Stimulated activated CD4-positive, alpha-beta T cell treated with anti-CD3 and anti-CD28 coated beads, Interleukin-2, amount 100 ng/mL, for 48 hours (primary cell): ENCODE measurements at regions not wholly inside any gene's neighbourhood (a gene's known extent, or its start where the extent isn't known, plus 50 kb on each side); places are given as distances from the start of the nearest gene placed in this dataset.
"Not testable (repeated sequence)": the region's sequence is repeated elsewhere in the genome, so short reads cannot be mapped to it uniquely, and the experiment has no call there.

Experiments
- DNase-seq, 2 donors: peaks; one replicate each; pipeline ENCODE4 v3.0.0-alpha.2; 2020

DNA sequence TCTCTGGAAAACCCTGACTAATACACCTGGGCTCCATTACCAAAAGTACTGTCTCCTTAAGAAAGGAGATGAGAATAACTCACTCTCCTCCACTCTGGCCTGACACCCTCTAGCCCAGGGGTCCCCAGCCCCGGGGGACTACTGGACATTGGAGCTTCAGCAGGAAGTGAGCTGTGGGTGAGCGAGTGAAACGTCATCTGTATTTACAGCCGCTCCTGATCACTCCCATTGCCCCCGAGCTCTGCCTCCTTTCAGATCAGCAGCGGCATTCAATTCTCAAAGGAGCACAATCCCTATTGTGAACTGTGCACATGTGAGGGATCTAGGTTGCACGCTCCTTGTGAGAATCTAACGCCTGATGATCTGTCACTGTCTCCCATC is 126.3 kb upstream of the TNRC6C start:
- no peak for DNase-seq

DNA sequence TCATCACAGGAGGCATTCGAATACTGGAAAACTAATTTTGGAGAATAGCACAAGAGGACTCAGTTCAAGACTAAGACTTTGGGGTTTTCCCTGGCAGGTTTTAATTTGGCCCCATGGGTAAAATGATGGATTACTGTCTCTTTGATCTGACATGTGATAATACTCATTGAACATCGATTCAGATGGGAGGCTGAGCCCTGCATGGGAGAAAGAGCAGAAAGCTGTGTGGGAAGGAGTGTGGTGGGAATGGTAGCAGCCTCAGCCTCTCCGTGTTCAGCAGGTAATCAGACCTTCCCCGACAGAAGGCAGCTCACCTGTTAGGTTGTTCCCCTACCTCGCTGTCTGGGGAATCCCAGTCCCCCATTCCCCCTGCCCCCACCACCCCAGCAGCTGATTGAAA is 124.7 kb upstream of the TNRC6C start:
- no peak for DNase-seq

GRCh38 chr17:77834170-77835115 is 124.1 kb upstream of the TNRC6C start:
- DNase-seq, result peak; percentile 57 to 59

GRCh38 chr17:77836557-77837041 is 121.9 kb upstream of the TNRC6C start:
- peak in 1 of 2 donors; percentile 29 for DNase-seq

DNA sequence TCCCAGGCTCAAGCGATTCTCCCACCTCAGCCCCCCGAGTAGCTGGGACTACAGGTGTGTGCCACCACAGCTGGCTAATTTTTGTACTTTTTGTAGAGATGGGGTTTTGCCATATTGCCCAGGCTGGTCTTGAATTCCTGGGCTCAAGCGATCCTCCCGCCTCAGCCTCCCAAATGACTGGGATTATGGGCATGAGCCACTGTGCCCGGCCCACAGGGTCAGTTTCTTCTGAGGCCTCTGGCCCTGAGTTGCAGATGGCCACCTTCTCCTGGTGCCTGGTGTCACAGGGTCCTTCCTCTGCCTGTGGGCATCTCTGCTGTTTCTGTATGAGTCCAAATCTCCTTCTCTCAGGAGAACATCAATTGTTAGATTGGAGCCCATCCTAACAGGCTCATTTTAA is 121.4 kb upstream of the TNRC6C start:
- not testable (repeated sequence) for DNase-seq

GRCh38 chr17:77837917-77838316 is 120.6 kb upstream of the TNRC6C start:
- DNase-seq, result no peak

- DNase-seq, result no peak
Measured at GRCh38 chr17:77838748-77839697, 119.5 kb upstream of the TNRC6C start.

- no peak for DNase-seq
Measured at GRCh38 chr17:77839698-77840512, 118.6 kb upstream of the TNRC6C start.

- DNase-seq, result no peak
Measured at GRCh38 chr17:77840513-77841165, 117.9 kb upstream of the TNRC6C start.

- DNase-seq, result no peak
Measured at GRCh38 chr17:77841742-77842527, 116.6 kb upstream of the TNRC6C start.

- DNase-seq, result no peak
Measured at GRCh38 chr17:77842528-77843147, 115.9 kb upstream of the TNRC6C start.

DNA sequence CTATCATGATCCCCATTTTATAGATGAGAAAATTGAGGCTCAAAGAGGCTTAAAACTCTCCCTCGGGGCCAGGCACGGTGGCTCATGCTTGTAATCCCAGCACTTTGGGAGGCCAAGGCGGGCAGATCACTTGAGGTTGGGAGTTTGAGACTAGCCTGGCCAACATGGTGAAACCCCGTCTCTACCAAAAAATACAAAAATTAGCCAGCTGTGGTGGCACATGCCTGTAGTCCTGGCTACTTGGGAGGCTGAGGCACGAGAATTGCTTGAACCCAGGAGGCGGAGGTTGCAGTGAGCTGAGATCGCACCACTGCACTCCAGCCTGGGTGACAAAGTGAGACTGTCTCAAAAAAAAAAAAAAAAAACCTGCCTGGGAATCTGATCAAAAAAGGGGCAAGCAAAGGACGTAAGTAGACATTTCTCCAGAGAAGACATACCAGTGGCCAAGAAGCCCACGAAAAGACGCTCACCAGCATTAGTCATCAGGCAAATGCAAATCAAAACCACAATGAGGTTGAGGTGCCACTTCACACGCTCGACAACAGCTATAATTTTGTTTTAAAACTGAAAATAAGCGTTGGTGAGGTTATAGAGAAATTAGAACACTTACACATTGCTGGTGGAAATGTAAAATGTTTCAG is 115.1 kb upstream of the TNRC6C start:
- peak; percentile 36 to 57 for DNase-seq

DNA sequence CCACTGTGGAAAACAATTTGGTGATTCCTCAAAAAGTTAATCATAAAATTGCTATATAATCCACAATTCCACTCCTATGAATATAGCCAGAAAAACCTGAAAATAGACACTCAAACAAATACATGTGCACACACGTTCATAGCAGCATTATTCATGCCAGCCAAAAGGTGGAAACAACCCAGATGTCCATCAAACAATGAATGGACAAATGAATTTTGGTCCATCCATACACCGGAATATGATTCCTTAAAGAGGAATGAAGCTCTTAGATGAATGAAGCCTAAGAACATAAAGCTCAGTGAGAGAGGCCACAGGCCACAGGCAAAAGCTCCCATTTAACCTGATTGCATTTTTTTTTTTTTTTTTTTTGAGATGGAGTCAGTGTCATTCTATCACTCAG is 114.6 kb upstream of the TNRC6C start:
- DNase-seq, result no peak

DNA sequence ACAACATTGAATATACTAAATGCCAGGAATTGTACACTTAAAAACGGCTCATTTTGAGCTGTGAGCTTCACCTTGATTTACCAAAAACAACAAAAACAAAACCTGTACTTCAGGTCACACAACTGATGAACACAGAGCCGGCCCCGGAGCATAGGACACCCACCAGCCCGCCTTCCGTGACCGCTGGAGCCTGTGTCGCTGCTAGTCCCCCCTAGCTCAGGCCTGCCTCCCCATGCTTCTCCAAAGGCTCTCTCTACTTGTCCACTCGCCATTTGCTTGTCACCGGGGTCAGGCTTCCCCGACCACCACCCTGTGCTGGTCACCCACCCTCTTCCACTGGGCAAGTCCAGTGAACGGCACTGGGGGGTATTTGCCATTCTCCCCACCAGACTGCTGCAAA is 113.8 kb upstream of the TNRC6C start:
- DNase-seq, result no peak

- DNase-seq, result no peak
Measured at GRCh38 chr17:77845541-77846225, 112.8 kb upstream of the TNRC6C start.

GRCh38 chr17:77846531-77847085 is 111.9 kb upstream of the TNRC6C start:
- DNase-seq, result no peak

DNA sequence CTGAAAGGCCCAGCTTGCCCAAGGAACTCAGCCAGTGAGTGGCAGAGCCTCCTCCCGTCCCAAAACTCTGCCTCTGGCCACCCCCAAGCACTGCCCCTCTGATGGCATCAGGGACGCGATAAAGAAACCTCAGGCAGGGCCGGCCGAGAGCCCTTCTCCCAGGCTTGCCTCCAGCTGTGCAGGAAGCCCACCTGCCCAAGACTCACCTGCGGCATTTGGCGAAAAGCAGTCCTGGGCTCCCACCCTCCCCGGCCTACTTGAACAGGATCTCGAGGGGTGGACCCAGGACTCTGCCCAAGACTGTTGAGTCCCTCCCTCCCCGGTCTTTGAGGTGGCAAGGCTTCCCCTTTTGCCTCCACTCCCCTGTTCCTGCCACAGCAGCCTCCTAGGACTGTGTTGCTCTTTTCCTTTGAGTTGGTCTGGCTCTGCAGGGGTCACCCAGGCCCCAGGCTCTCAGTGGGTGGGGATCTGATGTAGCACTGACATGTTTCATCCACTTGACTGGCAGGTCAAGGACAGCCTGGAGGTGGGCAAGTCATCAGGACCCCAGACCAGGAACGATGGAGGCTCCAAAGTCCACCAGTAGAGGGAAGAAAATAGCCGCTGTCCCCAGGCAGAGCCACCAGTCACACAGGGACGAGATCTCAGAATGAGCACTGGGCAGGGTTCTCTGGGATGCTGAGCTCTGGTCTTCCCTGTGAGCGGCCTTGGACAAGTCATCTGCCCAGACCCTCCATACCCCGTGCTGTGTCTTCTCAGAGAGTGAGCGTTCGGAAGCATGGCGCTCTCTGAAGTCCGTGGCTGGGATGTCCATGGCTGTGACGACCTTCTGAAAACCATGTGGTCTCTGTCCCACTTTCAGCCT is 111.0 kb upstream of the TNRC6C start:
- DNase-seq, result no peak

DNA sequence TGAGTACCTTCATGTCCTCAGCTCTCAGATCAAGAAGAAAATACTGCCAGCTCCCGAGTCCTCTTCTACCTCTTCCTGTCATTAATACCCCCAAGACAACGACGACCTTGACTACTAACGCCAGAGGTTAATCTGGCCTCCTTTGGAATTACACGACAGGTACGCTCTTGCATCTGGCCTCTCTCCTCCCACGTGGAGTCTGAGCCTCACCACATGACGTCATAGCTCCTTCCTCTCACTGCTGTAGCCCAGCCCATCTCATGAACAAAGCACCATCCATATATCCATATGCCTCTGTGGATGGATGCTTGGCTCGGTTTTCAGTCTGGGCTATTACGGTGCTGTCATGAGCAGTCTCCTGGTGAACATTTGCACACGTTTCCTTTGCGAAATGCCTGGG is 110.2 kb upstream of the TNRC6C start:
- no peak for DNase-seq
